ENCODE measurements at regions not wholly inside any gene's neighbourhood (a gene's known extent, or its start where the extent isn't known, plus 50 kb on each side); places are given as distances from the start of the nearest gene placed in this dataset.

DNA sequence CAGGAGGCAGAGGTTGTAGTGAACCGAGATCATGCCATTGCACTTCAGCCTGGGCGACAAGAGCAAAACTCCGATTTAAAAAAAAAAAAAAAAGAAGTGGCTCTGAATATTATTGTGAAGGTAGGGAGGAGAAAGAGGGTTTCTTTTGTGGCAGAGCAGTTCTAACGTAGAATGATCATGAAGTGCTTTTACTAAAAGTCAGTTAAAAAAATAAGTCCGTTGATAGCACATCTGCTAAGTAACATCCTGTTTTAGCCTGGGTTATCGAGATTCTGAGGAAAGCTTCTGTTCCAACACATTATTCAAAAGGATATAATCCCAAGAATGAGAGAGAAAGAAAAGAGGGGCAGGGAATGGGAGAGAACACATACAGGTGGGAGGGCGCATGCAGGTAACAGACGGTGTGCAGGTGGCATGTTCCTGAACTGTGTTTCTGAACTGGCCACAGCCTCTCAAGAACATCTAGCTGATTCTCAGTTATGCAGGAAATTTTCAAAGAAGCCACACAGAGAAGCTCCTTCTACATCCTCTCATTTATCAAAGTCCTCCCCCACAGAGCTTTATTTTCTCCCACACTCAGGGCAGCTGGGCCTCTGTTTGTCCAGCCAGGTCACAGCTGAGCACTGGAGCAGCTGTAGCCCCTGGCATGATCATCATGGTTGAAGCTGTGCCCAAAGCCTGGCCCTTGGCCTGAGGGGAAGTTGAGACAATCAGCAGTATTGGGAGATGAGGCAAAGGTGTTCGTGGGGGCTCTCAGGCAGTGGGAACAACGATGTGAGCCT lies 342.3 kb downstream of the ZNF674 start:
- TF ChIP-seq, protein P1, sequence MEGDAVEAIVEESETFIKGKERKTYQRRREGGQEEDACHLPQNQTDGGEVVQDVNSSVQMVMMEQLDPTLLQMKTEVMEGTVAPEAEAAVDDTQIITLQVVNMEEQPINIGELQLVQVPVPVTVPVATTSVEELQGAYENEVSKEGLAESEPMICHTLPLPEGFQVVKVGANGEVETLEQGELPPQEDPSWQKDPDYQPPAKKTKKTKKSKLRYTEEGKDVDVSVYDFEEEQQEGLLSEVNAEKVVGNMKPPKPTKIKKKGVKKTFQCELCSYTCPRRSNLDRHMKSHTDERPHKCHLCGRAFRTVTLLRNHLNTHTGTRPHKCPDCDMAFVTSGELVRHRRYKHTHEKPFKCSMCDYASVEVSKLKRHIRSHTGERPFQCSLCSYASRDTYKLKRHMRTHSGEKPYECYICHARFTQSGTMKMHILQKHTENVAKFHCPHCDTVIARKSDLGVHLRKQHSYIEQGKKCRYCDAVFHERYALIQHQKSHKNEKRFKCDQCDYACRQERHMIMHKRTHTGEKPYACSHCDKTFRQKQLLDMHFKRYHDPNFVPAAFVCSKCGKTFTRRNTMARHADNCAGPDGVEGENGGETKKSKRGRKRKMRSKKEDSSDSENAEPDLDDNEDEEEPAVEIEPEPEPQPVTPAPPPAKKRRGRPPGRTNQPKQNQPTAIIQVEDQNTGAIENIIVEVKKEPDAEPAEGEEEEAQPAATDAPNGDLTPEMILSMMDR (optimal IDR thresholded peaks at IDR 0.05 in 1 of 3, IDR thresholded peaks at IDR 0.05 in 1 of 3, conservative IDR thresholded peaks at IDR 0.05 in 1 of 3; ENCODE audit: extremely low read depth in 1 of 3, insufficient read depth in 2 of 3, low read length in 3 of 3): no peak
- TF ChIP-seq EZH2 (IDR thresholded peaks at IDR 0.05; ENCODE audit: low read length): no peak
